HEK293T (cell line): ENCODE measurements at regions not wholly inside any gene's neighbourhood (a gene's known extent, or its start where the extent isn't known, plus 50 kb on each side); places are given as distances from the start of the nearest gene placed in this dataset.

ENCODE experiments used
- BHLHE40 ChIP-seq: fragments of 450-650 bp; IDR thresholded peaks from 2 replicates; pipeline ENCODE4 v1.6.1; 2016; ENCODE audit warnings: mild to moderate bottlenecking, moderate library complexity, borderline replicate concordance
- CTBP1 ChIP-seq: fragments of 450-650 bp; IDR thresholded peaks from 2 replicates; pipeline ENCODE4 v1.6.1; 2016; ENCODE audit warnings: borderline replicate concordance
- ELF4 ChIP-seq: fragments of 450-650 bp; IDR thresholded peaks from 2 replicates; pipeline ENCODE4 v1.6.1; 2017; ENCODE audit warnings: antibody characterized with exemption
- FOXA1 ChIP-seq: fragments of 450-650 bp; IDR thresholded peaks from 2 replicates; pipeline ENCODE4 v1.6.1; 2016; ENCODE audit warnings: mild to moderate bottlenecking
- SP1 ChIP-seq: fragments of 450-650 bp; IDR thresholded peaks from 2 replicates; pipeline ENCODE4 v1.6.1; 2017

DNA sequence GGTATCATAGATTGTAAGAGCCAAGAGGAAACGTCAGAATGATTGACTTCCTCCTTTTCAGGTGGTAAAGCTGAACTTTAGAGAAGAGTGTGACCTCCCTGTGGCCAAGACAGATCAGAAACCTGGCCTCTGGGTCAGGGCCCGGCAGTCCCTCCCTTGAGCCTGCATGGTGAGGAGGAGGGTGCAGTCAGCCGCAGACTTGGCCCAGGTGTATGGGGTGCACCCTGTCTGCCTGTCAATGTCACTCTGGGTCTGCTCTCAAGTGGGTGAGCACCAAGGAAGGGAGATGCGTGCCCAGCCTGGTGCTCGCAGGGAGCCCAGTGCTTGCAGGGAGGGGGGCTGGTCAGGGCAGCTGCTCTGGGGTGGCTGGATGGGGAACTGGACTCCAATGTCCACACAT is 134.4 kb upstream of the SNTG2 start:
- no peak for TF ChIP-seq FOXA1
- no peak for TF ChIP-seq BHLHE40
- TF ChIP-seq ELF4 = no peak
- TF ChIP-seq SP1 = no peak
- no peak for TF ChIP-seq CTBP1
